Adrenal gland (tissue), 5 donors: ENCODE measurements at regions not wholly inside any gene's neighbourhood (a gene's known extent, or its start where the extent isn't known, plus 50 kb on each side); places are given as distances from the start of the nearest gene placed in this dataset.

Experiments
- POLR2A ChIP-seq, 2 donors: fragments of 450-650 bp; IDR thresholded peaks; one replicate each; pipeline ENCODE4 v1.6.1; 2017; ENCODE audit warnings: antibody characterized with exemption in 2 of 2, mild to moderate bottlenecking in 2 of 2, moderate library complexity in 1 of 2
- TF ChIP-seq, protein P1 (sequence below), 6 experiments: fragments of 450-650 bp in 4 of 6; fragments of 200-600 bp in 2 of 6; sonication (generic) in 1 of 6; IDR thresholded peaks; 1 replicate in 5 of 6; 2 replicates in 1 of 6; pipeline versions ENCODE4 v1.5.1 to v1.8.0; 2016 to 2021; ENCODE audit warnings: antibody characterized with exemption in 6 of 6, mild to moderate bottlenecking in 2 of 6, moderate library complexity in 1 of 6
- donor health status: DM: no; HTN: no; CAD: no.

GRCh38 chr20:61131944-61132343 is 120.1 kb upstream of the CDH4 start:
- TF ChIP-seq, protein P1, sequence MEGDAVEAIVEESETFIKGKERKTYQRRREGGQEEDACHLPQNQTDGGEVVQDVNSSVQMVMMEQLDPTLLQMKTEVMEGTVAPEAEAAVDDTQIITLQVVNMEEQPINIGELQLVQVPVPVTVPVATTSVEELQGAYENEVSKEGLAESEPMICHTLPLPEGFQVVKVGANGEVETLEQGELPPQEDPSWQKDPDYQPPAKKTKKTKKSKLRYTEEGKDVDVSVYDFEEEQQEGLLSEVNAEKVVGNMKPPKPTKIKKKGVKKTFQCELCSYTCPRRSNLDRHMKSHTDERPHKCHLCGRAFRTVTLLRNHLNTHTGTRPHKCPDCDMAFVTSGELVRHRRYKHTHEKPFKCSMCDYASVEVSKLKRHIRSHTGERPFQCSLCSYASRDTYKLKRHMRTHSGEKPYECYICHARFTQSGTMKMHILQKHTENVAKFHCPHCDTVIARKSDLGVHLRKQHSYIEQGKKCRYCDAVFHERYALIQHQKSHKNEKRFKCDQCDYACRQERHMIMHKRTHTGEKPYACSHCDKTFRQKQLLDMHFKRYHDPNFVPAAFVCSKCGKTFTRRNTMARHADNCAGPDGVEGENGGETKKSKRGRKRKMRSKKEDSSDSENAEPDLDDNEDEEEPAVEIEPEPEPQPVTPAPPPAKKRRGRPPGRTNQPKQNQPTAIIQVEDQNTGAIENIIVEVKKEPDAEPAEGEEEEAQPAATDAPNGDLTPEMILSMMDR (IDR thresholded peaks at IDR 0.05): no peak
- no peak for TF ChIP-seq POLR2A (IDR thresholded peaks at IDR 0.05)
